C4-2B (cell line): ENCODE measurements at regions not wholly inside any gene's neighbourhood (a gene's known extent, or its start where the extent isn't known, plus 50 kb on each side); places are given as distances from the start of the nearest gene placed in this dataset.

Experiments used
- ZFX ChIP-seq: fragments of 450-650 bp; IDR thresholded peaks from 2 replicates; pipeline ENCODE4 v1.6.1; 2017
- TF ChIP-seq, protein P1 (sequence below): fragments of 450-650 bp; conservative IDR thresholded peaks from 2 replicates; pipeline ENCODE4 v1.5.1; 2017; ENCODE audit warnings: mild to moderate bottlenecking

DNA sequence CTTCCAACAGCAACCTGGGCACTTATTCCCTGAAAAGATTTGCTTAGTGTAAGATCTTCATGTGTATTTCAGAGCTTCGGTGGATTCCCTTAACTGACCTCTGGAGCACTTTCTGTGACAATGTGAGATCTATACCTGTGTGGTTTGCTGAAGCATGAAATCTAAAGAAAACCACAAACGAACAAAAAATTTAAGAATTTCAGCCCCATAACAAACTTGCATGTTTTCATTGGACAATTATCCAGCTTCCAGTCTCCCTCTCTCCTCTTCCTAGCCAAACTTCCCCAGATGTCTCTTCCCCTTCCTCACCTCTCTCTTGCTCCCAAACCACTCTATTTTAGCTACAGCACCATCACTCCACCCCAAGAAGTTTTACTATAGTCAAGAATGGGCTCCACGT is 279.9 kb upstream of the SORCS1 start:
- TF ChIP-seq, protein P1, sequence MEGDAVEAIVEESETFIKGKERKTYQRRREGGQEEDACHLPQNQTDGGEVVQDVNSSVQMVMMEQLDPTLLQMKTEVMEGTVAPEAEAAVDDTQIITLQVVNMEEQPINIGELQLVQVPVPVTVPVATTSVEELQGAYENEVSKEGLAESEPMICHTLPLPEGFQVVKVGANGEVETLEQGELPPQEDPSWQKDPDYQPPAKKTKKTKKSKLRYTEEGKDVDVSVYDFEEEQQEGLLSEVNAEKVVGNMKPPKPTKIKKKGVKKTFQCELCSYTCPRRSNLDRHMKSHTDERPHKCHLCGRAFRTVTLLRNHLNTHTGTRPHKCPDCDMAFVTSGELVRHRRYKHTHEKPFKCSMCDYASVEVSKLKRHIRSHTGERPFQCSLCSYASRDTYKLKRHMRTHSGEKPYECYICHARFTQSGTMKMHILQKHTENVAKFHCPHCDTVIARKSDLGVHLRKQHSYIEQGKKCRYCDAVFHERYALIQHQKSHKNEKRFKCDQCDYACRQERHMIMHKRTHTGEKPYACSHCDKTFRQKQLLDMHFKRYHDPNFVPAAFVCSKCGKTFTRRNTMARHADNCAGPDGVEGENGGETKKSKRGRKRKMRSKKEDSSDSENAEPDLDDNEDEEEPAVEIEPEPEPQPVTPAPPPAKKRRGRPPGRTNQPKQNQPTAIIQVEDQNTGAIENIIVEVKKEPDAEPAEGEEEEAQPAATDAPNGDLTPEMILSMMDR = no peak
- TF ChIP-seq ZFX = no peak
